HEK293 (cell line): ENCODE measurements at regions not wholly inside any gene's neighbourhood (a gene's known extent, or its start where the extent isn't known, plus 50 kb on each side); places are given as distances from the start of the nearest gene placed in this dataset.

Experiments used
- CTCF ChIA-PET: fragments of 350-600 bp; formaldehyde crosslinking; extraction: SDS; loops from one replicate; lab custom pipeline; 2021; ENCODE audit warnings: antibody characterized with exemption; lab: Yijun Ruan, JAX
- POLR2A ChIA-PET: fragments of 300-600 bp; formaldehyde crosslinking; extraction: SDS; loops from one replicate; lab custom pipeline; 2020; ENCODE audit warnings: antibody characterized with exemption, inconsistent platforms; lab: Yijun Ruan, JAX
- H3K27ac ChIP-seq: fragments of 200-500 bp; sonication (Bioruptor generic); 2 replicates; pipeline ENCODE4 v1.5.1; 2014; ENCODE audit warnings: low read depth, low read length, control low read depth, inconsistent platforms; ENCODE audit errors: extremely low read depth
- H3K36me3 ChIP-seq, 2 experiments: fragments of 200-500 bp in 1 of 2; sonication (Bioruptor generic) in 1 of 2; 1 replicate in 1 of 2; 2 replicates in 1 of 2; pipeline ENCODE4 v1.5.1; 2014 to 2017; ENCODE audit warnings: inconsistent platforms in 2 of 2, low read length in 2 of 2; ENCODE audit not compliant: control insufficient read depth in 2 of 2, insufficient read depth in 1 of 2
- H3K4me1 ChIP-seq: fragments of 200-500 bp; sonication (Bioruptor generic); 2 replicates; pipeline ENCODE4 v1.5.1; 2014; ENCODE audit warnings: mild to moderate bottlenecking, low read length, inconsistent platforms; ENCODE audit not compliant: control insufficient read depth, insufficient read depth
- H3K4me3 ChIP-seq: 2 replicates; pipeline ENCODE4 v1.5.1; 2011; ENCODE audit warnings: low read depth, mild to moderate bottlenecking, control low read depth, low read length, moderate library complexity
- H3K9me3 ChIP-seq: fragments of 200-500 bp; sonication (Bioruptor generic); 2 replicates; pipeline ENCODE4 v1.5.1; 2014; ENCODE audit warnings: low read depth, low read length, inconsistent platforms; ENCODE audit not compliant: control insufficient read depth, insufficient read depth
- AEBP2 ChIP-seq: fragments of 450-650 bp; formaldehyde crosslinking; IDR thresholded peaks from 2 replicates; pipeline ENCODE4 v1.5.1; 2016; ENCODE audit warnings: missing biosample characterization, missing genetic modification characterization, borderline replicate concordance
- ELK4 ChIP-seq: IDR thresholded peaks from 2 replicates; pipeline ENCODE4 v1.6.1; 2011; ENCODE audit warnings: mild to moderate bottlenecking, low read depth, low read length, borderline replicate concordance
- OSR2 ChIP-seq: fragments of 450-650 bp; formaldehyde crosslinking; IDR thresholded peaks from 2 replicates; pipeline ENCODE4 v1.5.1; 2016; ENCODE audit warnings: missing biosample characterization, missing genetic modification characterization
- PATZ1 ChIP-seq: fragments of 450-650 bp; formaldehyde crosslinking; IDR thresholded peaks from 2 replicates; pipeline ENCODE4 v1.5.1; 2016; ENCODE audit warnings: missing biosample characterization, missing genetic modification characterization
- SP3 ChIP-seq: fragments of 450-650 bp; formaldehyde crosslinking; IDR thresholded peaks from 2 replicates; pipeline ENCODE4 v1.5.1; 2016; ENCODE audit warnings: missing biosample characterization, missing genetic modification characterization
- YY1 ChIP-seq: fragments of 450-650 bp; formaldehyde crosslinking; IDR thresholded peaks from 2 replicates; pipeline ENCODE4 v1.5.1; 2018; ENCODE audit warnings: missing biosample characterization, missing genetic modification characterization
- ZBTB48 ChIP-seq: fragments of 450-650 bp; formaldehyde crosslinking; IDR thresholded peaks from 2 replicates; pipeline ENCODE4 v1.5.1; 2016; ENCODE audit warnings: missing biosample characterization, missing genetic modification characterization
- ZBTB8A ChIP-seq: fragments of 450-650 bp; formaldehyde crosslinking; IDR thresholded peaks from 2 replicates; pipeline ENCODE4 v1.5.1; 2016; ENCODE audit warnings: missing biosample characterization, missing genetic modification characterization
- ZEB2 ChIP-seq: fragments of 450-650 bp; formaldehyde crosslinking; IDR thresholded peaks from 2 replicates; pipeline ENCODE4 v1.5.1; 2016; ENCODE audit warnings: missing biosample characterization, missing genetic modification characterization
- ZFP37 ChIP-seq: fragments of 450-650 bp; formaldehyde crosslinking; IDR thresholded peaks from 2 replicates; pipeline ENCODE4 v1.5.1; 2016; ENCODE audit warnings: missing biosample characterization, missing genetic modification characterization
- ZIC2 ChIP-seq: fragments of 450-650 bp; formaldehyde crosslinking; IDR thresholded peaks from 2 replicates; pipeline ENCODE4 v1.5.1; 2016; ENCODE audit warnings: missing biosample characterization, missing genetic modification characterization
- ZNF114 ChIP-seq: fragments of 450-650 bp; formaldehyde crosslinking; IDR thresholded peaks from 2 replicates; pipeline ENCODE4 v1.5.0; 2017; ENCODE audit warnings: missing biosample characterization, missing genetic modification characterization
- ZNF155 ChIP-seq: fragments of 450-650 bp; formaldehyde crosslinking; IDR thresholded peaks from 2 replicates; pipeline ENCODE4 v1.5.1; 2016; ENCODE audit warnings: missing biosample characterization, missing genetic modification characterization
- ZNF16 ChIP-seq: fragments of 450-650 bp; formaldehyde crosslinking; IDR thresholded peaks from 2 replicates; pipeline ENCODE4 v1.5.1; 2016; ENCODE audit warnings: low read depth, missing biosample characterization, missing genetic modification characterization
- ZNF175 ChIP-seq: fragments of 450-650 bp; formaldehyde crosslinking; IDR thresholded peaks from 2 replicates; pipeline ENCODE4 v1.5.1; 2016; ENCODE audit warnings: missing biosample characterization, missing genetic modification characterization
- ZNF18 ChIP-seq: fragments of 450-650 bp; formaldehyde crosslinking; IDR thresholded peaks from 2 replicates; pipeline ENCODE4 v1.5.1; 2016; ENCODE audit warnings: missing biosample characterization, missing genetic modification characterization
- ZNF549 ChIP-seq: fragments of 450-650 bp; IDR thresholded peaks from 2 replicates; pipeline ENCODE4 v1.5.1; 2018; ENCODE audit warnings: missing biosample characterization, missing genetic modification characterization, mild to moderate bottlenecking, inconsistent platforms, moderate library complexity
- ZNF555 ChIP-seq: fragments of 450-650 bp; formaldehyde crosslinking; conservative IDR thresholded peaks from 2 replicates; pipeline ENCODE4 v1.5.1; 2017; ENCODE audit warnings: missing biosample characterization, mild to moderate bottlenecking, missing genetic modification characterization, inconsistent platforms
- ZNF558 ChIP-seq: fragments of 450-650 bp; formaldehyde crosslinking; IDR thresholded peaks from 2 replicates; pipeline ENCODE4 v1.5.1; 2016; ENCODE audit warnings: missing biosample characterization, missing genetic modification characterization
- ZNF596 ChIP-seq: fragments of 450-650 bp; IDR thresholded peaks from 2 replicates; pipeline ENCODE4 v1.5.0; 2018; ENCODE audit warnings: missing biosample characterization, mild to moderate bottlenecking, missing genetic modification characterization, moderate library complexity
- ZNF621 ChIP-seq: fragments of 450-650 bp; formaldehyde crosslinking; IDR thresholded peaks from 2 replicates; pipeline ENCODE4 v1.5.1; 2017; ENCODE audit warnings: missing biosample characterization, missing genetic modification characterization
- ZNF623 ChIP-seq: fragments of 450-650 bp; formaldehyde crosslinking; IDR thresholded peaks from 2 replicates; pipeline ENCODE4 v1.5.1; 2016; ENCODE audit warnings: missing biosample characterization, missing genetic modification characterization
- ZNF624 ChIP-seq: fragments of 450-650 bp; formaldehyde crosslinking; IDR thresholded peaks from 2 replicates; pipeline ENCODE4 v1.5.1; 2017; ENCODE audit warnings: missing biosample characterization, missing genetic modification characterization
- ZNF626 ChIP-seq: fragments of 450-650 bp; sonication (Bioruptor Pico); formaldehyde crosslinking; IDR thresholded peaks from 2 replicates; pipeline ENCODE4 v1.5.1; 2018; ENCODE audit warnings: missing biosample characterization, missing genetic modification characterization, inconsistent platforms
- ZNF692 ChIP-seq: fragments of 450-650 bp; formaldehyde crosslinking; IDR thresholded peaks from 2 replicates; pipeline ENCODE4 v1.5.1; 2016; ENCODE audit warnings: missing biosample characterization, missing genetic modification characterization

GRCh38 chr9:38177680-38178079 lies 108.7 kb upstream of the SHB start:
- TF ChIP-seq ZNF558 (tag by site-specific recombination) = no peak
- Histone ChIP-seq H3K4me1 (no peaks in the 10 kb centered on the region; the same call in 1 of the 2 replicates), H3K27ac (no peak overlapping the region), H3K36me3 (no peaks in the 10 kb centered on the region), H3K4me3 (no peak overlapping the region), H3K9me3 (no peaks in the 10 kb centered on the region)
- ChIA-PET CTCF (interaction anchor here (0.7 to 0.8 kb wide), 2 partner anchors 17 to 151 kb away, joined by 5 read pairs; no protein-coding TSS in a partner anchor), POLR2A (no interaction called here)

- Histone ChIP-seq H3K36me3 (no peaks in the 10 kb centered on the region), H3K4me1 (no peaks in the 10 kb centered on the region), H3K27ac (no peak overlapping the region), H3K4me3 (no peak overlapping the region), H3K9me3 (no peaks in the 10 kb centered on the region)
- POLR2A ChIA-PET = no interaction called here
- no peak for TF ChIP-seq ZFP37 (tag by site-specific recombination)
- TF ChIP-seq AEBP2 (tag by site-specific recombination) = no peak
- TF ChIP-seq ZBTB48 (tag by site-specific recombination) = no peak
- no peak for TF ChIP-seq ZNF16
- TF ChIP-seq ZNF155 = no peak
- TF ChIP-seq SP3 = no peak
- TF ChIP-seq ELK4 = no peak
- no peak for TF ChIP-seq ZNF175 (tag by site-specific recombination)
- TF ChIP-seq ZNF692 (tag by site-specific recombination) = no peak
- TF ChIP-seq PATZ1 = no peak
- no peak for TF ChIP-seq ZNF114 (tag by site-specific recombination)
- TF ChIP-seq ZNF558 (tag by site-specific recombination) = no peak
- TF ChIP-seq ZNF555 (tag by site-specific recombination) = no peak
- TF ChIP-seq ZNF624 (tag by site-specific recombination) = no peak
- CTCF ChIA-PET = interaction anchor here (0.7 to 1.6 kb wide), 5 partner anchors 13 to 263 kb away, joined by 3 to 7 read pairs (median 3); no protein-coding TSS in a partner anchor
These were observed 107.2 kb upstream of the SHB start for GRCh38 chr9:38176251-38176650.

- ChIA-PET POLR2A (no interaction called here), CTCF (interaction anchor here (0.7 to 1.4 kb wide), 5 partner anchors 14 to 262 kb away, joined by 3 to 6 read pairs (median 4); no protein-coding TSS in a partner anchor)
- H3K36me3 ChIP-seq = no peaks in the 10 kb centered on the region
- no peak overlapping the region for H3K27ac ChIP-seq
- H3K4me1 ChIP-seq = no peaks in the 10 kb centered on the region
- H3K9me3 ChIP-seq = no peaks in the 10 kb centered on the region
- no peak overlapping the region for H3K4me3 ChIP-seq
- no peak for TF ChIP-seq ZNF626
- peak; percentile 50 for TF ChIP-seq ZNF623 (tag by site-specific recombination)
- TF ChIP-seq ZNF549 (tag by site-specific recombination) = no peak
- TF ChIP-seq ZIC2 (tag by site-specific recombination) = no peak
- TF ChIP-seq ZNF18 (tag by site-specific recombination) = no peak
- TF ChIP-seq ZNF596 (tag by site-specific recombination) = no peak
- peak; percentile 53; the same call in 1 of the 2 replicates for TF ChIP-seq ZBTB8A (tag by site-specific recombination)
- peak; percentile 61 for TF ChIP-seq ZNF555 (tag by site-specific recombination)
- no peak for TF ChIP-seq ZEB2 (tag by site-specific recombination)
- TF ChIP-seq ZNF621 (tag by site-specific recombination) = no peak
- no peak for TF ChIP-seq YY1
- TF ChIP-seq OSR2 = no peak
These were observed 106.4 kb upstream of the SHB start for GRCh38 chr9:38175423-38175822.
